H1 (cell line): ENCODE measurements at regions not wholly inside any gene's neighbourhood (a gene's known extent, or its start where the extent isn't known, plus 50 kb on each side); places are given as distances from the start of the nearest gene placed in this dataset.

Experiments used
- CHD2 ChIP-seq: IDR thresholded peaks from 2 replicates; pipeline ENCODE4 v1.6.1; 2012; ENCODE audit warnings: low read length, improper control_type of control experiment
- GABPA ChIP-seq: IDR thresholded peaks from 2 replicates; pipeline ENCODE4 v1.6.1; 2011; ENCODE audit warnings: mild to moderate bottlenecking, low read length, moderate library complexity, borderline replicate concordance; ENCODE audit not compliant: insufficient read depth
- TF ChIP-seq, protein P1 (sequence below), 3 experiments: IDR thresholded peaks; 1 replicate in 2 of 3; 2 replicates in 1 of 3; pipeline versions ENCODE4 v1.5.1 to v1.6.1; 2011; ENCODE audit warnings: low read length in 3 of 3, mild to moderate bottlenecking in 3 of 3, inconsistent platforms in 2 of 3, low read depth in 1 of 3, moderate library complexity in 1 of 3; ENCODE audit not compliant: insufficient read depth in 1 of 3; ENCODE audit errors: control extremely low read depth in 1 of 3
- TF ChIP-seq, protein P2 (sequence below): IDR thresholded peaks from 2 replicates; pipeline ENCODE4 v1.6.1; 2011; ENCODE audit warnings: low read length, improper control_type of control experiment

DNA sequence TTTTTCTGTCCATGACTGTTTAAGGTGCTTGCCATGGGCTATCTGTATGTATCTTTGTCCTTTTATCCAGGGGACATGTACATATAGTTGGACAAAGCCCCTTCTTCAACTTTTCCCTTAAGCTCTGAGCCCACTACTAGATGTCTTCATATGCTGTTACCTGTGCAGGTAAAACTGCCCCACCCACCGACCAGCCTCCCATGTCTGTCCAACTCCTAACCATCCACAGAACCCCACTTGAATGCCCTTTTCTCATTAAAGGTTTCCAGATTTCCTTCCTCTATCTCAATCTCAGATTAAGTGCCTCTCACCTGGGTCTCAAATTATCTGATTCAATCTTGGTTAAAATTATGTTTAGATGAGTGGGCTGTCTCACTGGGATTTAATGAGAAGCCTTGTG lies 136.3 kb downstream of the RNASET2 start:
- TF ChIP-seq, protein P1, sequence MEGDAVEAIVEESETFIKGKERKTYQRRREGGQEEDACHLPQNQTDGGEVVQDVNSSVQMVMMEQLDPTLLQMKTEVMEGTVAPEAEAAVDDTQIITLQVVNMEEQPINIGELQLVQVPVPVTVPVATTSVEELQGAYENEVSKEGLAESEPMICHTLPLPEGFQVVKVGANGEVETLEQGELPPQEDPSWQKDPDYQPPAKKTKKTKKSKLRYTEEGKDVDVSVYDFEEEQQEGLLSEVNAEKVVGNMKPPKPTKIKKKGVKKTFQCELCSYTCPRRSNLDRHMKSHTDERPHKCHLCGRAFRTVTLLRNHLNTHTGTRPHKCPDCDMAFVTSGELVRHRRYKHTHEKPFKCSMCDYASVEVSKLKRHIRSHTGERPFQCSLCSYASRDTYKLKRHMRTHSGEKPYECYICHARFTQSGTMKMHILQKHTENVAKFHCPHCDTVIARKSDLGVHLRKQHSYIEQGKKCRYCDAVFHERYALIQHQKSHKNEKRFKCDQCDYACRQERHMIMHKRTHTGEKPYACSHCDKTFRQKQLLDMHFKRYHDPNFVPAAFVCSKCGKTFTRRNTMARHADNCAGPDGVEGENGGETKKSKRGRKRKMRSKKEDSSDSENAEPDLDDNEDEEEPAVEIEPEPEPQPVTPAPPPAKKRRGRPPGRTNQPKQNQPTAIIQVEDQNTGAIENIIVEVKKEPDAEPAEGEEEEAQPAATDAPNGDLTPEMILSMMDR (IDR thresholded peaks at IDR 0.05; ENCODE audit: control extremely low read depth in 1 of 3, insufficient read depth in 1 of 3, low read depth in 1 of 3, low read length in 3 of 3): no peak
- TF ChIP-seq CHD2 (no peak), GABPA (no peak)
- TF ChIP-seq, protein P2, sequence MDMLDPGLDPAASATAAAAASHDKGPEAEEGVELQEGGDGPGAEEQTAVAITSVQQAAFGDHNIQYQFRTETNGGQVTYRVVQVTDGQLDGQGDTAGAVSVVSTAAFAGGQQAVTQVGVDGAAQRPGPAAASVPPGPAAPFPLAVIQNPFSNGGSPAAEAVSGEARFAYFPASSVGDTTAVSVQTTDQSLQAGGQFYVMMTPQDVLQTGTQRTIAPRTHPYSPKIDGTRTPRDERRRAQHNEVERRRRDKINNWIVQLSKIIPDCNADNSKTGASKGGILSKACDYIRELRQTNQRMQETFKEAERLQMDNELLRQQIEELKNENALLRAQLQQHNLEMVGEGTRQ: no peak
